Superior temporal gyrus (tissue), 1 donor: ENCODE measurements at regions not wholly inside any gene's neighbourhood (a gene's known extent, or its start where the extent isn't known, plus 50 kb on each side); places are given as distances from the start of the nearest gene placed in this dataset.

ENCODE experiments used
- DNase-seq: peaks from one replicate; pipeline ENCODE4 v3.0.0-alpha.2; 2016; ENCODE audit errors: extremely low spot score

GRCh38 chr1:163406772-163407171 is 85.0 kb downstream of the NUF2 start:
- no peak for DNase-seq

DNA sequence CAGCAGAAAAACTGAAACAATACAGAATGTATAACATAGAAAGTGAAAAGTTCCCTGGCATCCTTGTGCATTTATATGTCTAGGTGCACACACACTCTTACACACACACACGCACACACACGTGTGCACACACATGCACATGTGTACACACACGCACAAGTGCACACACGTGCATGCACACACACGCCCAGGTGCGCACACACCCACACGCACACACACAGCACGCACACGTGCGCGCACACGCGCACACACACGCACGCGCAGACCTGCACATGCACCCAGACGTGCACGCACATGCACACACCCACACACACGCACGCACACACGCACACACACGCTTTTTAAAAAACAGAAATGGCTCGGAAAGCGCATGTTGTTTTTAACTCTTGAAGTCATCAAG is 86.5 kb downstream of the NUF2 start:
- DNase-seq, result no peak

- peak; percentile 89 for DNase-seq
Observed at GRCh38 chr1:163410073-163410999, 88.6 kb downstream of the NUF2 start.

DNA sequence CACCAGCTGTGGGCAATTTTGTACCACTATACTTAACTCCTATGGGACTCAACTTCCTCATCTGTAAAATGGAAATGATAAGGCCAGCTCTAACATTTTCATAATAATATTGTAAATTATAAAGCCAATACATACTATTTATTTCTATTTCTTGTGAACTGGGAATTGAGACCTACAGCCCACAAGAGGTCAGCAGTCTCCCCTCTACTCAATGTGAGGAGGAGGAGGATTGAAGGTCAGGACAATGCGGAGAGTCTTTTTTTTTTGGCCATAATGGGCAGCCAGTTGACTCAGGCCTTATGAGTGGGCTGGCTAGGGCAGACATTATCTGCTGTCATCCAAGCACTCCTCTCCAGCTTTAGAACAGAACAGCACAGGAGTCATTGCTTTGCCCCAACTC is 90.5 kb downstream of the NUF2 start:
- no peak for DNase-seq

DNA sequence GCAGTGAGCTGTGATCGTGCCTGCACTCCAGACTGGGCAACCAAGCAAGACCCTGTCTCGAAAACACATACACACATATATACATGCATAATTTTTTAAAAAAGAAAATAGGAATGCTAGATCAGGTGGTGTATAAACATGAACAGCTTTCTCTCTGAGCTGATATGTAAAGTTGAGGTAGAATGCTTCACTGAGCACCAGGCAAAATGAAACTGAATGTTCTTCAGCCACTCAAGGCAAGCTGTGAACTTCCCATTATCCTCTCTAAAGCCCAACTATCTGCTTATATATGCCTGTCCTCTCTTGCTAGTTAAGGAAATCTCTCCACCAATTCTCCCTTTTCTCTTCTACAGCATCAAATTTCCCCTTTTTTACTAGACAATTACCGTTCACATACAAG is 93.0 kb downstream of the NUF2 start:
- no peak for DNase-seq

GRCh38 chr1:163421701-163422100 is 99.9 kb downstream of the NUF2 start:
- DNase-seq, result no peak

GRCh38 chr1:163422738-163423404 is 101.1 kb downstream of the NUF2 start:
- no peak for DNase-seq

- no peak for DNase-seq
Observed at GRCh38 chr1:163426505-163427251, 104.9 kb downstream of the NUF2 start.

DNA sequence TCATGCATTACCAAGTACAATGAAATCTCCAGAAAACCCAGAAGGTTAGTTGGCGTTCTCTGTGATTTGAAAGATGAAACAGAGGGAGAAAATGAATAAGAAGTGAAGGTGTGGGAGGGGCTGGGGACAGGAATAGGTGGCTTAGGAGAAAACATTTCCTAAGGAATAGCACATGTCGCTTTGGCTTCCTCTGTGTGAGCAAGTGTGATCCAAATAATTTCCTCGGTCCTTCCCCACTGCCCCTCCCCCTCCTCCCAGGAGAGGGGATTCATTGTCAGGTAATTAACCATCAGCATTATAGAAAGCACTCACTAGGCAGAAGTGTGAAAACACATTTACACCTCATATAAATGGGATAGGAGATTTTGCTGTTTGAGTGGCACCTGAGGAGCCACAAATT is 105.5 kb downstream of the NUF2 start:
- no peak for DNase-seq

- peak; percentile 71 for DNase-seq
Observed at GRCh38 chr1:163436140-163436812, 114.5 kb downstream of the NUF2 start.

DNA sequence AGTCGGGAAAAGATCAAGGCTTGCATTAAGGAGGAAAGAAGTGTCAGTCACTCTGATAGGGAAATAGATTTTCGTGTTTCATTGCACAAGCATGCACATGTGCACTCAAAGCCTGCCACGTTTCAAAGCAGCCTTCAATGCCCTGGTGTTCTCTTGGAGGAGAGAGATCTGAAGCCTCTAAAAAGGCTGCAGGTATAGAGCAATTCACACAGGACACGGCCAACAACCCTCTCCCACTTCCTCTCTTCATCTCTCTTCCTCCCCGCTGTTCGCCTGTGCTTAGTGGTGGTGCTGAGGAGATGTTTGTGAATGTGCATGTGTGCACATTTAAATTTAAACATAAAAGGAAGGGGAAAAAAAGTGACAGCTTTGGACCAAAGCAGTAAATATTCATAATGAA is 117.7 kb downstream of the NUF2 start:
- DNase-seq, result no peak

GRCh38 chr1:163440090-163440489 is 118.3 kb downstream of the NUF2 start:
- DNase-seq, result no peak

- peak; percentile 69 for DNase-seq
Observed at GRCh38 chr1:163442231-163442879, 120.6 kb downstream of the NUF2 start.

DNA sequence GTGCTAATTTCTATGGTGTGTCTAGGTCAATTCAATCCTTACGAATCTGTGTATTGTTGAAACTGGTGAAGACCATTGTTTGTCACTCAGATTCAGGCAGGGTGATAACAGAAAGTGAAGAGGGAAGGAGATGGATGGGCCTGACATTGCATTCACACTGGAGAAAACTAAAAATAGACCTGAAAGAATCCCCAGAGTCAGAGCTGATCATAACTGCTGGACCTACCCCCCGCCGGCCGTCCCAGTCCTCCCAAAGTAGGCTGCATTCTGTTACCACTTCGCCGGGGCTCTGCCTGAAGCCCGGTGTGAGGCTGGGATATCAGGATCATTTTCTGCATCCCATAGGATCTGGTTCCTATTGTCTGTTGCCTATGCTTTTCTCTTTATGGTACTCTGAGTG is 121.1 kb downstream of the NUF2 start:
- no peak for DNase-seq

DNA sequence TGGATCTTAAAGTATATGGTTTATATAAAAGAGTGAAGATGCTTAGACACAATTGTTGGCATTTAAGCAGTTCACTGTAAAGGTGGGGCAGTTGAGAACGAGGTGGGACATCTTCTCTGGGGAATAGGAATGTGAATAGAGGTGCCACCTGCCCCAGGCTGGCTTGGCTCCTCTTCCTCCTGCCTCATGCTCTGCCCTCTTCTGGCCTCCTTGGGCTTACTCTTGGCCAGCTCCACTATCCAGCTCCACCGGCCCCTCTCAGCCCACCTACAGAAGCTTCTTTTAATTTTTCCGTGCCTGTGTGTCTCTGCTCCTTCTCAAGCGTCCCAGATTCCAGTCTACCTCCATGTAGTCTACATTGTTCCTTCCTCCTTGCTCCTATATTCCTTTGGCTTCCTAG is 122.1 kb downstream of the NUF2 start:
- DNase-seq, result no peak

- no peak for DNase-seq
Observed at GRCh38 chr1:163444665-163445064, 122.9 kb downstream of the NUF2 start.

DNA sequence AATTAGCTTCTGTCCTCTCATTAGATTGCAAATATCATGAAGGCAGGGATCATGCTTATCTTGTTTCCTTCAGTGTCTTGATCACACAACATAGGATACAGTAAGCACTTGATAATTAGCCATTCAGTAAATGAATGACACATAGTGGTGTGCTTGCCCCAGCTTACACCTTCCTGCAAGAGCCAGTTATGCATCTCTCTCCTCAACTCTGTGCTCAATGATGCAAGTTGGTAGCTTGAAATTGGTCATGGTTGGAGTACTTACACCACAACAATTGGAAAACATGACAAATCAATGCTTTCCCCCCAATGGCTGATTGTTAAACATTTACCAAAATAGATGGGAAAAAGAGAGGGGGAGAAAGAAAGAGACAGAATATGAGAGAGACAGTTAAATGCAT is 129.2 kb downstream of the NUF2 start:
- DNase-seq, result no peak

GRCh38 chr1:163459539-163459938 is 137.8 kb downstream of the NUF2 start:
- no peak for DNase-seq

DNA sequence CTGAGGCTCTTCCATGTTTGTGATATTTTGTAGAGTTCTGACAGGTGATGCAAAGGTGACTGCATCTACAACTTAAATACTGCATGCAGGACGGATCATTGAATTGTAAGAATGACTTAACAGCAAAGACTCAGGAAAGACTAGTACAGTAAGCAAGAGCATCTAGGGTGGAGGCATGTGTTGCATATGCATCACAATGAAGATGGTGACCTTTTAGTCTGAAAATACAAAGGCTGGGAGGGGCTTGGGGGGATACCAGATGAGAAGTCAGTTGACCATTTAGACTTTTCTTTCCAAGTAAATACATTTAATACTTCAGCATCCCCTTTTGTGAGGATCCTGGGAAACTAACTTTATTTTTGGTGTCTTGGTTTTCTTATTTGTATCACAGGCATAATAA is 145.5 kb downstream of the NUF2 start:
- DNase-seq, result no peak

DNA sequence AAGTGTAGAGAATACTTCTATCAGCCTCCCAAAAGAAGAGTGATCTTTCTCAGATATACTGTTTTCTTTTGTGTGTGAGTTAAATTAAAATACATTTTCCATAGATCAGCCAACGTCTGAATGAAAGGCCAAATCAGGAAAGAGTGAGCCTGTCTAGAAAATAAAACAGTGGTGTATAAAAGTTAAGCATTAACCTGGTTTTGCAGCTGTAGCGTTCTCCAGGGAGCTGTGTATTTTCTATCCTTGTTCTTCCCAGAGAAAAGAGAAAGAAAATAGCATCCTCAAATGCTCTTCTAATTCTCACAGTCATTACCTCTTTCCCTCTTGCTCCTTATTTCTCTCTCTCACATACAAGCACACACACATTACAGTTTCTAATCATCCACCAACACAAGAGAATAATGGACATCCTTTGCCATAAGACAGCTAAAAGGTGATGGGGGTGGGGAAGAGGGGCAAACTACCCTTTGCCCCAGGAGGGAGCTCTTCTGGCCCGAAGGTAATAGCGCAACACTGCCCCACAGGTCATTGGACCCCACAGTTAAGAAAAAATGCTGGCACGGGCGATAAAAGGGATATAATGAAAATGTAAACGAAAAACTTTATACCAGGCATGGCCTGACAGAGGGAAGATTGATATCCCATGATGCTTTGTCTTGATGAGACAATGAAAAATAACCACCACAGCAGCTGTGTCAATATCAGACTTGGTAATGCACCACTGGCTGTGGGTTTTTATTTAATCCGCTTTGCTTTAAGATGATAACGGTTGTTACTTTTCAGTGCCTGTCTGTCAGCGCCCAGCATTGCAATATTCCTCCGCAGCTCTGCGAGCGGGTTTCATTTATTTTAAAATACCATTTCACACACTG is 150.3 kb downstream of the NUF2 start:
- no peak for DNase-seq
